Ammon's horn (tissue), 1 donor: ENCODE measurements at regions not wholly inside any gene's neighbourhood (a gene's known extent, or its start where the extent isn't known, plus 50 kb on each side); places are given as distances from the start of the nearest gene placed in this dataset.

Experiments used
- DNase-seq: peaks from one replicate; pipeline ENCODE4 v3.0.0-alpha.2; 2016; ENCODE audit warnings: low spot score

DNA sequence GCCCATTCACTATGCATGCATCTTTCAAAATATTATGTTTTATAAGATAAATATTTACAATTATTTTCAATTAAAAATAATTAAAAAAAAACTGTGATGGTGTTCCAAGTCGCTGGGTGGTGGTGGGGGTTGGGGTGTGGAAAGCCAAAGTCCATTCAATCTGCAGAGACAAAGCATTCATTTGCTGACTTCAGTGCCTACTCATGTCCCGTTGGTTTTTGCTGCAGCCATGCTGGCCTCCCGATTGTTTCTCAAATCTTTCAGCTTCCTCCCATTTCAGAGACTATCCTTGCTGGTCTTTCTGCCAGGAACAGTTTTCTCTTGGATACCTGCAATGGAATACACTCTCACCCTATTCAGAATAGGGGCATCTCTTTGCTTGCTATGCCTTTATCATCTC, 331.5 kb upstream of the NOVA1 start:
- no peak for DNase-seq

DNA sequence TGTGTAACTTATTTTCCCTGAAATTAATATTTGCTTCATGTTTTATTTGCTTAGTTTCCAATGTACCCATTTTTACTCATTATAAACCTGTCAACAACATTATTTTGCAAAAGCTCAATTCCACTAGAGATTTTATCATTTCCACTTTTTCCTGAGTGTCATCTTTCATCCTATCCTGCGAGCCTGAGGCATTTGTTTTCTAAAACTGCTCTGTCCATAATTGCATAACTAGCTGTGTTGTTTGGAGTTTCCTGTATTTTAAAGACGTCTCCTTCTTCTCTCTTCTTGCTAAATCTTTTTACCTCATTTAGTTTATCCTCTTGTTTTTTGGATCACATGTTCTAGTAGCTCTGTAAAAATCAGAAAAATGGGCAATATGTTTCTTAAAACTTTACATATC, 332.7 kb upstream of the NOVA1 start:
- no peak for DNase-seq

DNA sequence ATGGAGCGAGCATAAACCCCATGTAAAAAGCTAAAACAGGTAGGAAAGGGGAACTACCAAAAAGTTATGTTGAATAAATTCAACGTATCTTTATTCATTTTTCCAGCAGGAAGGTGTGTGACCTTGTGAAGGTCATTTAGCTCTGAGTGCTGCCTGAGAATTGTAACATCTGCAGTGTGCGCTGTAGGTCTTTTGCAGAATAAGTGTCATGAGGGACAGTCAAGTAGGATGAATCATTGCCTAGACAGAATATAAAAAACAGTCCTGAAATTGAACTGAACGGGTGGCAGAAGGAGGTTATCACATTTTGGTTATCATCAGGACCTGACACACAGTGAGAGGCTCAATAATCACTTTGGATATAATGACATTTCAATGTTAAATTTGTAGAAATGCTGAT, 334.8 kb upstream of the NOVA1 start:
- no peak for DNase-seq

DNA sequence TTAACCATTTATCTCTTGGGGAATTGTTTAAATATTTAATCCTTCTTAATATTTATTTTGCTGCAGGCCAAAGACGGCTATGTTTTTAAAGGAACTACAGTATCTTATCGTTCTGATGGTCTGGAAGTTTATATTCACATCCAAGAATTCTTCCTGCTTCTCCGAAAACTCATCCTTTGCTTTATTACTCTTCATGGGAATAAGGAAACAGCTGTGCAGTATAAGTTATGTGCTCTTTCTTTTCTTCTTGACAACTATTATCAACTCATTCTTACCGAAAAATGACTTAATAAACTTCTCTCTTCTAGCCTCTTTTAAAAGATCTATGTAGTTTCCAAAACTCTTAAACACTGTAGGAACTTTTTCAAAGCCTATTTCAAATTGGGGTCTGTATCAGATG, 335.6 kb upstream of the NOVA1 start:
- DNase-seq: no peak

DNA sequence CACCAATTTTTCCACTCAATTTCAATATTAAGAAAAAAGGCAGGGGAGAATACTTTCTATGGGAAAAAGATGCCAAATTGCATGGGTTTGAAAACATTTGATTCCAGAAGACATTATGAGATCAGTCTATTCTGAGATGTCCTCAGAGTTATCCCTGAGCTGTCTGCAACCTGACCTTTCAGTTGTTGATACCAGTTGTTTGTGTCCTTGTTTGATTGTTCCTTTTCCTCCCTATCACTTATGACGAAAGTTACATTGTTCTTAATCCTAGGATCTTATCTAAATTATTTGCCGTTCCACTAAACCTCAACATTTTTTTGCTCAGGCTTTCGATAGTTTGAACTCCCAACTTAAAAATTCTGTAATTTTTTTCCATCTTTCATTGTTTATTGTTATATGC, 336.3 kb upstream of the NOVA1 start:
- DNase-seq: no peak

DNA sequence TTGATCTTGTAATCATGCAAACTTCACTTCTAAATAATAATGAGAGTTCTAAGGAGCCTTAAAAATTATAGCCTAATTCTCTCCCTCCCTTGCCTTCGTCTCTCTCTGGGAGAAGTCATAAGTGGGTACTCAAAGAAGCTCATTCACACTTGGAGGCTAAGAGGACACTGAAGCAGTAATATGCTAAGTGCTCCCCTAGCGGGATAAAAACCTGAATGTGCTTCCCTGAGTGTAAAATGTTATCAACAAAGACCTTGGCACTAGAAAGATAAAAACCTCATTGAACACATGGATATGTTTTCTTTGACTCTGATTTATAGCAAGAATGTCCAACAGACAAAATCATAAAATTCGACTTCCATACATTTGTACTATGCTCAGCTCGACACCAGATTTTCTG, 337.9 kb upstream of the NOVA1 start:
- DNase-seq: no peak

DNA sequence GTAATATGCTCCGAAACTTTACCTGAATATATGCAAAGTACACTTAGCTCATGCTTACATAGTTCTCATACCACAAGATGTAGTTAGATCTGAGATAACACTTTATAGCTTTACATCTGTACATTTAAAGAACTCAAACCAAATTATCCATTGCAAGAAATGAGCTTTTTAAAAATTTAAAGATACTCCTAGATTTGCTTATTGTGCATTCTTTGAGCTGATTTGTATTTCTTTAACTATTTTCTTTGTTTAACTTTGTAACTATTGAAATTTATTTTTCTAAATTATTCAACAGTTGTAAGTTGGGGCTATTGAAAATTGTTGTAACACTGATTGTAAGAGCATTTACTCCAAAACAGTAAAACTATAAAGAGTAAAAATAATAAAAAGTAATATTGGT, 340.2 kb upstream of the NOVA1 start:
- no peak for DNase-seq

DNA sequence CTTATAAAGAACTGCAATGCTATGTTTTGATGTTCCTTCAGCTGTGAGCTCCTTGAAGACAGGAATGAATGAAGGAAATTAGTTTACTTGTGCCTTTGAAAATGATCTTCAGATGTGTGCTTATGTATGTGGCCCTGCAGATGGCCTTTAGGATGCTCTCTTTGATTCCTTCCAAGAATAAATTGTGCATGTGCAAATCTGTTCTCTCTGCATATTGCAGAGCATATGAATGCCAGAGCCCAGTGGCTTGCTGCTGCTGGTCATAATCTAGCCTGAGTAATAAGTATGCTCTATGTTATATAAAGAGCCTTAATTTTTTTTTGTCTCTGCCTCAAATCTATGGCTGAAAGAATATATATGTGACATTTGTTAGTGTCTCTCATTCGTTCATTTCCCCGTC, 341.9 kb upstream of the NOVA1 start:
- no peak for DNase-seq

DNA sequence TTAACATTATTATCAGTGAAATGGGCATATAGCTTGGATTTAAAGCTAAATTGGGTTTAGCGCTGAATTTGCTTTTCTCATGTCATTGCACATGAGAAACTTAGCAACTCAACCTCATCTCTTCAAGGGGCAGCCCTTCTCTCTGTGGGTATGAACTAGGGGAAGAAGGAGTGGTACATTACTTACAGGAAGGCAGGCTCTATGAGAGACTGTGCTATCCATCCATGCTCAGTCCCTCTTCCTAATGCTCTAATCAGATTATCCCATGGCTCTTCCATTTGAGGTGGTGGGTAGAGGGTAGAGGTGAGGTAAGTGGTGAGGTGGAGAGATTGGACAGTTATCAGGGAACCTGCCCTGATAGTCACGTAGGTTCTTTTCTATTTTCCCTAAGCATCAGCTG, 343.7 kb upstream of the NOVA1 start:
- DNase-seq: no peak

DNA sequence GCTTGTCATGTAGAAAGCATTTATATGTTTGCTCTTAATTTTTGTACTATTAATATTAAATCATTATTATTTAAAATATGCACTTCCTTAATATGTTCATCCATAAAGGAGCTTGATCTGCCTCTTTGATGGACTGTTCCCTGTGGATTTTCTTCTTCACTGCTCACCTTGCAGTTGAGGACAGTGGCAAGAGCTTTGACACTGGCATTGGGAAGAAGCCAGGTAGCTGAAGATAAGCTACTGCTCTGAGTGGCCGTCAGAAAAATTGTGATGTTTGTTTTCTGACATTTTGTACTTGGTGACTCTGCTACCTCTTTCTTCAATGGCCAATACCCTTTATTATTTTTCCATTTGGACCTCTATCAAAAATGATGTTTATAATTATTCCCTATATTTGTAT, 349.4 kb upstream of the NOVA1 start:
- no peak for DNase-seq

DNA sequence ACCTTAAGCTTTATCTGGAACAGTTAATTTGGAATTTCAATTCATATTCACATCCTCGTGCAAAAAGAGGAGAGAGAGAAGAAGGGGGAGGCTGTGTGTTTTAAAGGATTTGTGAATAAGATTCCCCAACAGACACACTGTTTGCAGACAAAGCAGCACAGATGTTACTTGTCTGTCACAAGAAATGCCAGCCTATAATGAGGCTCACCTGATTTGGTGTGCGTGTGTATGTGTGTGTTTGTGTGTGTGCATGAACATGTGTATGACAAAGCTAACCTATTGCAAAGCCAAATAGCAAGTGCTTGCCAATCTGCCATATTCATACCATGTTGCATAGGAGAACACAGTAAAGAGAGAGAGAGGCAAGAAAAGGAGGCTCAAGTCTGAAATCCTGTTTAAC, 361.6 kb upstream of the NOVA1 start:
- no peak for DNase-seq

DNA sequence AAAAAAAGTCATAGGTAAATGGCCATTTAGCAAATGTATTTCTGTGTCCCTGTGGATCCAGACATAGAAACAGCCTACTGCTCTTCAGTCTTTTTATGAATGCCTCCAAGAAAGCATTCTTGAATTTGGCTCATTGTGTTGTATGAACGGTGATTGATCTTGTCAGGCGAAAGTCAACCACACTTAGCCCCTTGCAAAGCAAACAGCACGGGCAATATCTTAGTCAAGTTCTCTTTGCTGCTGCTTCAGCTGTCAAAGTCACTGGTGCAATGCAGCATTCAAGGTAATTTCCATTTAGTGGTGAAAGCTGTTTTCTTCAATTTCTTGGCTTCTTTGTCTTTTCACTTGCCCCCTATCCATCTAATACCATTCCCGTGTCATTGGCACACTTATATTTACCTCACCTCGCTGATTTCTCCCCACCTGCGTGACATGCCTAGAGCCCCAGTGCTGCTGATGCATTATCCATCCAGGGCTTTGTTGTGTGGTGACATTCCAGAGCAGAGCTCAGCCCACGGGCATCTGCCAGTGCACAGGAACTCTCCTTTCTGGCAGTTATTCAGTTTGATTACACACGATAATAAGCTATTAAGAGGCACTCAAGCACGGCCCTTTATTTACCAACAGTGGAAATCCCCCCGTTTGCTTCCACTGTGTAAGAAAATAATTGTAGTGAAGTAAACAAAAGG, 362.3 kb upstream of the NOVA1 start:
- DNase-seq: peak; percentile 8

DNA sequence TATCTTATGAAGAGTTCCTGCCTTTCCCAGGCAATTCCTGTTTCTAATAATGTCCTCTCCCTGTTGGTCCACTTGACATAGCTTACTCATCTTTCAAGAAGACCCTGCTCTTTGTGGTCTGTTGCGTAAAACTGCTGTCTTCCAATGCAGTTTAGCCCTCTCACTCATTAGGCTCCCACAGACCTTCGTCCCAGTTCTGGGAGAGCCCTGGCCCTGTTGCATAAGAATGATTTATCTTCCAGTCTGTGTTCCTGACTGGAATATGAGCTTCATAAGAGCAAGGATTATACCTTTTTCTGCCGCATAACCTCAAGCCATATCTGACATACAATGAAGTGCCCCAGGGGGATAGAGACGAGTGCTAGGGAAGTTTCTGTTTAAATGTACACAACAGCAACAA, 365.9 kb upstream of the NOVA1 start:
- no peak for DNase-seq

DNA sequence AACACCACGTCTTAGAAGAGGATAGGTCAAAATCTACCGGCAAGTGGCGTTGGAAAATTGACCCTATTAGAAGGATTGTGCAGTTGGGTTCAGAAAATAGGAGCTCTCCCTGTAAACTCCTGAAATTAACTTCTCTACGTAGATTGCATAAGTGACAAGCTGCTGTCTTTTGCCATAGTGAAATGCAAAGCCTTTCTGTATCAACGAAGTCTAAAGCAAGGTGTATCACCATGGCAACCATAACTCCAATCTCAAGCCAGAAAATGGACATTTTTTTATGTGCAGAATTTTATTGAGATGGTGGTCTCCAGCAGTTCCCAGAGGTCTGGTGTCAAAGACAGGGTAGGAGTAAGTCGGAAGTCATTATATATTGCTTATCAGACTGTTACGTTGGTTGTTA, 367.7 kb upstream of the NOVA1 start:
- no peak for DNase-seq

DNA sequence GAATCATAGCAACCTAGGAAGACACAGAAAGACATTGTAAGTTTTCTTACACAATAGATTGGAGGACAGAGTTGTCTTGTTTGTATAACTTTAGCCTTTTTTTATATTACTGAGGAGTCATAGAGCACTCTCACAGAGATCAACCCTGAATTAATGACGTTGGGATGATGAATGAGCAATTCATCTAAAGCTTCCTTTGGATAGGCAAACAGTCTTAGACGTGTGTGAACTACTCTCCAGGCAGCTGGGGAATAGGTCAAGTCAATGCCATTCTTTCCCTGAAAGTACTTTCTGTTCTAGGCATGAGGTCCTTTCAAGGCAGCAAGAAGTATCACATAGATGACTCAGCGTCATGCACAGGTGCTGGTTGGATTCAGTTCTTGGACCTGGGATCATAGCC, 369.1 kb upstream of the NOVA1 start:
- peak; percentile 45 for DNase-seq

DNA sequence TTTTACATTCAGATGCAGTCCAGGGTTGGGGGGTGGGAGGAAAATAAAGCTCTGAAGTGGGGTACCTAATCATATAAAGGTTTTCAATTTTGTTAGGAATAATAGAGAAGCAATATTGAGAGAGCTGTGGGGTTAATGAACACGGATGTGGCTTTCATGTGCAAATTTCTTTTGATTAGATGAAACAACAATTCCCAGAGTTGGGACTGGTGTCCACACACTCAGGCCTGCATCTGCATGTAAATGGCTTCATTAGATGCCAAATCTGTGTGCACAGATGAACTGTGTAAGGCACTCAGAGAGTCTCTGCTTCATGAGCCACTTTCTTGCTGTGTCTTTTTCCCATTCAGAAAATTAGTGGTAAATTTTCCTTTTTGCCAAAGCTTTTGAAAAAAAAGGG, 377.1 kb upstream of the NOVA1 start:
- DNase-seq: peak; percentile 16

DNA sequence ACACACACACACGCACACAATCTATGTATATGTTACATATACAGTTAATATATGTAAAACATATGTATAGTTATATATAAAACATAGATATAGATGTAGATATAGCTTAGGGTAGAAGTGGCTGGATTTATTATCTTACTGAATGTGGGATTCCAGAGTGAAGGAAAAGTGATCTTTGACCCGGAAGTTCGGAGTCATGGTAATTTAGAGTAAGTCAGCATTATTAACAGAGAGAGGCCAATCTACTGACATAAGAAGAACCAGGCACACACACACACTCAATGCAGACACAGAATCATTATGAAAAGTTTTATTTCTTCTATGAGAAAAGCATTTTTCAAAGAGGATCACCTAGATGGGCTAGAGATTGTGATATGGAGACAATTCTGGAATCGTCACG, 384.2 kb upstream of the NOVA1 start:
- DNase-seq: no peak

DNA sequence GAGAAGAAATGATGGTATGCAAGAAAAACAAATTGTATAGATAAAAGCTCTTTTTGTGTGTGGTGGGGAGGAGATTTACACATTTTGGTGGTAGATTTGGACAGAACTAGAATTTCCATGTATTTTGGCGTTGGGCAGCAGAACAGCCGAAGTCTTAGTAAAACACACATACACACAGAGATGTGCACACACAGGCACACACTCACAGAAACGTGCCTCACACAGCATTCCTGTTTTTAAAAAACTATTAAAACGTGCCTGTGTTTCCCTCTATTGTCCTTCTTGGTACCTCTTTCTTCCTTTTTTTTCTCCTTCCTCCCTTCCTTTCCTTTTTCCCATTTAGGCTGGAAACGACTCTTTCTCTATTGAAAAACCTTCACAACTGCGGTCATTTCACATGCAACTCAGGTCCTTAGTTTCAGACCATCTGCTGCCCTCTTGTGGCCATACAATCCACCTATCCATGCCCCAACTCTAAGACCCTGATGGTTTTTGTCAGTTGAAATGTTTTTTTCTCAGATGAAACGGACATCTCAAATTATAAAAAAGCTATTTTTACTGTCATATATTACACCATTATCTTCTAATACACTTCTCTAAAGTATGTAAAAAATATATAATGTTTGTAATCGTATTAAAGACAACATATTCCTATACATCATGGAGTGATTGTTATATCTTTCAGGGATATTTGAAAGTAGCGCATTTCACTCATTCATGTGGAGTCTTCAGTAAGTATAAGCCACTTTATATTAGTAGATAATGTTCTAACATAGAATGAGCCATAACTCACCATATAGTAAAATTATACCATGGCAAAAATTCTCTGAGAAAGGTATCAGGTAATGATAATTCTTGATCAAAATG, 386.7 kb upstream of the NOVA1 start:
- DNase-seq: peak; percentile 90

DNA sequence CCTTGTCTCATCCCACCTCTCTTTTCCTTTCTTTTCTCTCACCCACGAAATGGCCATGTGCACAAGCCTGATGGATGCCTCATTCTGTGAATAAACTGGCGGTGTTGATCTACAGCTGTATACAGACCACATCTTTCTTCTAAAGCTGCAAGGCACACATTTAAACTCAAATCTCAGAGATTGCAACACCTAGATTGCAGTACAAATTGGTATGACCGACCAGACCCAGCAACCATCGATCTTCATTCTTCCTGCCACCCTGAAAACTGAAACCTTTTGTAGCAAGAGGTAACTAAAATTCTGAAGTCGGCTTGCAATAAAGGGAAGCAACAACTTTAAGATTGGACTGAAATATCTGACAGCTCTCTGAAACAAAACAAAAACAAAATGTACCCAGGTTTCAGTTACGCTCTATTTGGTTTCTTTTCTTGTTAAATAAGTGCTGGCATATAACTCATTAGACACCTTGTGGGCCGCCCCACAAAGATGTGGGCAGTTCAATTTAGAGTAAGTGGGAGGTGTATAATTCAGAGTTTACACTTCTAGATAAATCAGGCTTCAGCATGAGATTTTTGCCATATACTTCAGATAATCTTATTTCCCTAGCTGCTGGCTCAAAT, 390.0 kb upstream of the NOVA1 start:
- no peak for DNase-seq

DNA sequence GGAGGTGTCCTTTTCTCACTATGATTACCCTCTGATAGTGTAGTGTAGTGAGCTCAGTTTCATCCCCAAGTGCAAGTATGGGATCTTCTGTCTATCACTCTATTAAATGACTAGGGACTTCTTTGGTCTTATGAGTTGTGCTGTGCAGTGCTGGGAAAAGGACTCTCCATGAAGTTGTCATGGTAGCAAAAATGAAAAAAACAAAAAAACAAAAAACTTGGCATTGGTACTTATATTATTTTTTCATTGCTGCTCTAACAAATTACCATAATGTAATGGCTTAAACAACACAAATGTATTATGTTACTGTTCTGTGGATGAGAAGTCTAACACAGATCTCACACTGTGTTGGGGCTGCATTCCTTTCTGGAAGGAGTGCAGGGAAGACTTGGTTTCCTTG, 393.1 kb upstream of the NOVA1 start:
- DNase-seq: no peak

DNA sequence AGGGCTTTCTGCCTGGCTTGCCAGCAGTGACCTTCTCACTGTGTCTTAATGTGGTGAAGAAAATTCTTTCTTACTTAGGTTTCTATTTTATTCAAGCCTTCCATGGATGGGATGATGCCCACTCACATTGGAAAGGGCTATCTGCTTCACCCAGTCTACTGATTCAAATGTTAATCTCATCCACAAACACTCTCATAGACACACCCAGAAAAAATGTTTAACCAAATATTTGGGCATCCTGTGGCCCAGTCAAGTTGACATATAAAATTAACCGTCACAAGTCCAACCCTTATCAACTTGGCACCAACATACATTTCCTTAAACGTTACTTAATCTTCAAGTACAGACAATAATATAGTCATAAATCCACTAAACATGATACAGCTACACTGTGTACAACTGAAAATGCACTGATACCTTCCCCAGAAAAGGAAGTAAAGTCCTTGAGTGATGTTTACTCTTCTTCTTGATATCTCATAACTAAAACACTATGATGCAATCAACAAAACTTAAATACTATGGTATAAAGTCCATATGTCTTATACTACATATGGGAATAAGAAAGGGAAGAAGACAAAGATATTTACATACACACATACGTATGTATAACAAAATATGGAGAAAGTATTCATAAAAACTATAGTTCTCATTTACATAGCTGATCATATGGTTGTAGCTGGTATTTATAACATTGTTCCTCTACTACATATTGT, 394.7 kb upstream of the NOVA1 start:
- DNase-seq: no peak

DNA sequence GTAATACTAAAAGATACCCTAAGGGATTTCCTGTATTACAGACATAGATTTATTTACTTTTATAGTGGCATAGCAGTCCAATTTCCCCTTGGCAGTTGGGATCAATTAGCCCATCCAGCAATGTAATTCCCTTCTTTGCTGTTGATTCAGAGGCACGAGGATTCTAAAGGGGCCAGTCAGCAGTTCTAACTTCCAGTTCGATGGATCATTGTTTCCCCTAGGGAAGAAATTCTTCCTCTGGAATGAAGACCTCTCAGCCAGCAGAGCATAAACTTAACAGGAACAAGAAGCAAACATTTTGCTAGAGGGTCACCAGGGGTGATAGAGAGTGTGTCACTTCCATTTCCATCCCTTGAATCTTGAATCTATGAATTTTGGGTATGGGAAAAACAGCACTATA, 395.7 kb upstream of the NOVA1 start:
- no peak for DNase-seq

DNA sequence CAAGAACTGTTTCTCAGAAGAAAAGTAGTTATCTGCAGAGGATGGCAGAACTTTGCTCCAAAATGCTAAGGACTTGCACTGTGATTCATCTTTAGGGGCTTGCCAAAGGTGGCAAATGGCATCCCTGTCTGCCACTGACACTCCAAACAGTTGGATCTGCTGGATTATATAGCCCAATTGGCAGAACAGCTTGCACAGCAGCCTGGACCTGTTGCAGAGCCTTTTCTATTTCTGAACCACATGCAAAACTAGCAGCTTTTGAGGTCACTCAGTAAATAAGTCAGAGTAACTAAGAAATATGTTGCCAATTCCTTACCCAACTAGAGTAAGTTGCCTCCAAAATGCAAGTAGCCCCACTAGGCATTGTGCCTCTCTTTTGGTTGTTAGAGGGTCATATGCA, 397.5 kb upstream of the NOVA1 start:
- DNase-seq: no peak
